ENCODE measurements at regions not wholly inside any gene's neighbourhood (a gene's known extent, or its start where the extent isn't known, plus 50 kb on each side); places are given as distances from the start of the nearest gene placed in this dataset.

DNA sequence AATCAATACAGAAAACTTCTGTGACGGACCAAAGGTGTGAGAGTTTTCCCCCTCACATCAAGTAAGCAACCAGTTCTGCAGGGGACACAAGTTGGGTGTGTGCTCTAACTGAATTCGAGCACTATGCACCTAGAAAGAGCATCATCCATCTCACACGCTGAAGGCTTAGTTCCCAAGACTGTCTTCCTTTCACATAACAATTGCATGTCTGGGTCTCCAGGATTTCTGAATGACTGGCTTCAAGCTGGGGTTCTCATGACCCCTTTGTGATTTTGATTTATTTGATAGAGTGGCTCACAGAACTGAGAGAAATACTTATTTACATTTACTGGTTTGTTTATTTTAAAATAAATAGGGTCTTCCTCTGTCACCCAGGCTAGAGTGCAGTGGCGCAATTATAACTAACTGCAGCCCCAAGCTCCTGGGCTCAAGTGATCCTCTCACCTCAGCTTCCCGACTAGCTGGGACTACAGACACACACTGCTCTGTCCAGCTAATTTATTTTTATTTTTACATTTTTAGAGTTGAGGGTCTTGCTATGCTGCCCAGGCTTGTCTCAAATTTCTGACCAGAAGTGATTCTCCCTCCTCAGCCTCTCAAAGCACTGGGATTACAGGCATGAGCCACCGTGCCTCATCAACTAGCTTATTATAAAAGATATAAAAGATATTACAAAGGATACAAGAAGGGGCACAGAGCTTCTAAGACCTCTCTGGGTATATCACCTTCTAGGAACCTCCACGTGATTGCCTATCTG is 316.7 kb upstream of the CDH12 start:
- in situ Hi-C loops (cut with HindIII; ENCODE audit: low sequenced_read_pairs): no loop called here
- DNase-seq (ENCODE audit: low read depth, low spot score): no peak
- TF ChIP-seq, protein P1, sequence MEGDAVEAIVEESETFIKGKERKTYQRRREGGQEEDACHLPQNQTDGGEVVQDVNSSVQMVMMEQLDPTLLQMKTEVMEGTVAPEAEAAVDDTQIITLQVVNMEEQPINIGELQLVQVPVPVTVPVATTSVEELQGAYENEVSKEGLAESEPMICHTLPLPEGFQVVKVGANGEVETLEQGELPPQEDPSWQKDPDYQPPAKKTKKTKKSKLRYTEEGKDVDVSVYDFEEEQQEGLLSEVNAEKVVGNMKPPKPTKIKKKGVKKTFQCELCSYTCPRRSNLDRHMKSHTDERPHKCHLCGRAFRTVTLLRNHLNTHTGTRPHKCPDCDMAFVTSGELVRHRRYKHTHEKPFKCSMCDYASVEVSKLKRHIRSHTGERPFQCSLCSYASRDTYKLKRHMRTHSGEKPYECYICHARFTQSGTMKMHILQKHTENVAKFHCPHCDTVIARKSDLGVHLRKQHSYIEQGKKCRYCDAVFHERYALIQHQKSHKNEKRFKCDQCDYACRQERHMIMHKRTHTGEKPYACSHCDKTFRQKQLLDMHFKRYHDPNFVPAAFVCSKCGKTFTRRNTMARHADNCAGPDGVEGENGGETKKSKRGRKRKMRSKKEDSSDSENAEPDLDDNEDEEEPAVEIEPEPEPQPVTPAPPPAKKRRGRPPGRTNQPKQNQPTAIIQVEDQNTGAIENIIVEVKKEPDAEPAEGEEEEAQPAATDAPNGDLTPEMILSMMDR (IDR thresholded peaks at IDR 0.05; ENCODE audit: low read depth, low read length): no peak
- no peak overlapping the region for H3K4me3 ChIP-seq (ENCODE audit: low read depth, low read length)

DNA sequence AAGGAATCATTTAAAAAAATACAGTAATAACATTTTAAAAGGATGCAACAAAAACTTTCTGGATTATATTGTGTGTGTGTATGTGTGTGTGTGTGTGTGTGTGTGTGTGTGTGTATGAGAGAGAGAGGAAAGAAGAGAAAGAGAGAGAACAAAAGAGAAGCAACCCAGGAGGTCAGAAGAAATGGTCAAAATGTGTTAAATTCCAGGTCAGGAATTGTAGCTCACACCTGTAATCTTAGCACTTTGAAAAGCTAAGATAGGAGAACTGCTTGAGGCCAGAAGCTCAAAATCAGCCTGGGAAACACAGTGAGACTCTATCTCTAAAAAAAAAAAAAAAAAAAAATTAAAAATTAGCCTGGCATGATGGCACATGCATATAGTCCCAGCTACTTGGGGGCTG is 311.8 kb upstream of the CDH12 start:
- H3K4me3 ChIP-seq (ENCODE audit: low read depth, low read length): no peak overlapping the region
- no peak for DNase-seq (ENCODE audit: low read depth, low spot score)
- TF ChIP-seq, protein P1 (IDR thresholded peaks at IDR 0.05; ENCODE audit: low read depth, low read length): no peak
- in situ Hi-C loops (cut with HindIII; ENCODE audit: low sequenced_read_pairs): no loop called here

DNA sequence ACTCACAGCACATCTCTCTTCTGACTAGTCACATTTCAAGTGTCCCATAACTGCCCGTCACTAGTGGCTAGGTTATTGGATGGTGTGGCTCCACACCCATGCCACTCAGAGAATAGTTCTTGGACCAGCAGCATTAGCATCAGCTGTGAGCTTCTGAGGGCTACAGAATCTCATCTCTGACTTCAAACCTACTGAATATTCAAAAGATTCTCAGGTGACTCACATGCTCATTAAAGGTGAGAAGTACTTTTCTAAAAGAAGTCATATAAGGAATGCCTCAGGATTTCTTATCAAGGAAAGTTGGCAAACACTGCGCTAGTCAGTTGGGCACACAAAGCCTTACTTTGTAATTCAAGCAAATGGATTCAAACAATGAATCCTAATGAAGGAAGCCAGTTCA is 305.0 kb upstream of the CDH12 start:
- no peak overlapping the region for H3K4me3 ChIP-seq (ENCODE audit: low read depth, low read length)
- DNase-seq (ENCODE audit: low read depth, low spot score): no peak
- in situ Hi-C loops (cut with HindIII; ENCODE audit: low sequenced_read_pairs): no loop called here
- TF ChIP-seq, protein P1 (IDR thresholded peaks at IDR 0.05; ENCODE audit: low read depth, low read length): no peak

DNA sequence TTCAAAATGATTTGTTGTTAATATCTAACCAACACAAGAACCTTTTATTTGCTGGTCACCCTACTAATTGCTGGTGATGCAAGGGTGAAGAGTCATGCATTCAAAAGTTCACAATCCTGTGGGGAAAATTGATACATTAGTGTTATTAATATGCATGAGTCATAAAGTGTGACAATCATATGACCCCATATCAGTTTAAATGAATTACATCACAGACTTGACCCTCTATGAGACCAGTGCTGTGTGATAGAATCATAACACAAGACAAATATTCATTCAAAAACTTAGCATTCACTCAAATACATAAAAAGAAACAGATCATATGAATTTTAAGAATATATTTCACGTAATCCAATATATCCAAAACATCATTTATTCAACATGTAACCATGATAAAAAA is 304.6 kb upstream of the CDH12 start:
- TF ChIP-seq, protein P1 (IDR thresholded peaks at IDR 0.05; ENCODE audit: low read depth, low read length): no peak
- no peak for DNase-seq (ENCODE audit: low read depth, low spot score)
- H3K4me3 ChIP-seq (ENCODE audit: low read depth, low read length): no peak overlapping the region
- in situ Hi-C loops (cut with HindIII; ENCODE audit: low sequenced_read_pairs): no loop called here

DNA sequence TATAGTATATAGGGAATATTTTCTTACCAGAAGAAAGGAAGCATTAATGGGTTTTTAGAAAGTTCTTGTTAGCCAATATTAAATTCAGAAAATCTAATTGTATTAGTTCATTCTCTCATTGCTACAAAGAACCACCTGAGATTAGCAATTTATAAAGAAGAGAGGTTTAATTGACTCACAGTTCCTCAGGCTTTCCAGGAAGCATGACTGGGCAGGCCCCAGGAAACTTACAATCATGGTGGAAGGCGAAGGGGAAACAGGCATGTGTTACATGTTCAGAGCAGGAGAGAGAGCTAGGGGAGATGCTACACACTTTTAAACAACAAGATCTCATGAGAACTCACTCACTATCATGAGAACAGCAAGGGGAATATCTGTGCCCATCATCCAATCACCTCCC is 304.0 kb upstream of the CDH12 start:
- TF ChIP-seq, protein P1 (IDR thresholded peaks at IDR 0.05; ENCODE audit: low read depth, low read length): no peak
- in situ Hi-C loops (cut with HindIII; ENCODE audit: low sequenced_read_pairs): no loop called here
- no peak overlapping the region for H3K4me3 ChIP-seq (ENCODE audit: low read depth, low read length)
- no peak for DNase-seq (ENCODE audit: low read depth, low spot score)

DNA sequence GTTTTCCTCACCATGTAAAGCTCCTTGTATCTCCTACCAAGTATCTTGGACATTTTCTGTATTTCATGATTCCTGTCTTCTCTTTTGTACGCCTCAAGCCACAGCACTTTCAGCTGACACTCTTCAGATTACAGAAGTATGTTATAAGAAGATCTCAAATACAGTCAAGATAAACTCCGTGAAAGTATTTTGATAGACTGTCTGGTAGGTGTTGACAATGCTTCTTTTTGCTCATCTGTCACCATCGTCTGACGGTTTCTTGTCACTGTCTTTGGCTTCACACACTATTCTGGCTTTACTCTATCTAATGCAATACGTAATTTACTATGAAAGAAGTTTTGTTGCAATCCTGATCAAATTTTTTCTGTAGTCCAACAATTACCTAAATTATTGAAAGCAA is 294.5 kb upstream of the CDH12 start:
- TF ChIP-seq, protein P1 (IDR thresholded peaks at IDR 0.05; ENCODE audit: low read depth, low read length): no peak
- H3K4me3 ChIP-seq (ENCODE audit: low read depth, low read length): no peak overlapping the region
- DNase-seq (ENCODE audit: low read depth, low spot score): no peak
- in situ Hi-C loops (cut with HindIII; ENCODE audit: low sequenced_read_pairs): no loop called here
